ENCODE measurements at regions not wholly inside any gene's neighbourhood (a gene's known extent, or its start where the extent isn't known, plus 50 kb on each side); places are given as distances from the start of the nearest gene placed in this dataset.

GRCh38 chr4:11489453-11490083 lies 60.9 kb upstream of the HS3ST1 start:
- H3K79me2 ChIP-seq = no peaks in the 10 kb centered on the region
- no peak overlapping the region for H3K4me2 ChIP-seq (ENCODE audit: low read length)
- H3K4me3 ChIP-seq (ENCODE audit: low read depth, low read length) = no peak overlapping the region
- no peak overlapping the region for H3K27ac ChIP-seq
- H3K4me1 ChIP-seq = no peaks in the 10 kb centered on the region
- no peak overlapping the region for H3K9ac ChIP-seq
- H2AFZ ChIP-seq = no peak overlapping the region
- H3K36me3 ChIP-seq (ENCODE audit: control insufficient read depth, insufficient read depth, low read length) = no peaks in the 10 kb centered on the region
- H3K9me3 ChIP-seq (ENCODE audit: control insufficient read depth, low read length) = no peaks in the 10 kb centered on the region
- no peak for TF ChIP-seq CTCF (IDR thresholded peaks at IDR 0.05)
- no peaks in the 10 kb centered on the region for H3K27me3 ChIP-seq (ENCODE audit: control insufficient read depth, insufficient read depth, low read length)

GRCh38 chr4:11488657-11489452 lies 60.2 kb upstream of the HS3ST1 start:
- no peak overlapping the region for H3K4me3 ChIP-seq (ENCODE audit: low read depth, low read length)
- H3K4me2 ChIP-seq (ENCODE audit: low read length) = no peak overlapping the region
- H3K36me3 ChIP-seq (ENCODE audit: control insufficient read depth, insufficient read depth, low read length) = no peaks in the 10 kb centered on the region
- H3K4me1 ChIP-seq = no peaks in the 10 kb centered on the region
- H3K9ac ChIP-seq = no peak overlapping the region
- no peaks in the 10 kb centered on the region for H3K27me3 ChIP-seq (ENCODE audit: control insufficient read depth, insufficient read depth, low read length)
- no peak for TF ChIP-seq CTCF (IDR thresholded peaks at IDR 0.05)
- H3K9me3 ChIP-seq (ENCODE audit: control insufficient read depth, low read length) = no peaks in the 10 kb centered on the region
- no peaks in the 10 kb centered on the region for H3K79me2 ChIP-seq
- H3K27ac ChIP-seq = no peak overlapping the region
- H2AFZ ChIP-seq = no peak overlapping the region

- Histone ChIP-seq H3K4me1 (no peaks in the 10 kb centered on the region), H3K9ac (no peak overlapping the region), H3K4me2 (ENCODE audit: low read length) (no peak overlapping the region), H3K4me3 (ENCODE audit: low read depth, low read length) (no peak overlapping the region), H3K27ac (no peak overlapping the region), H2AFZ (no peak overlapping the region), H3K9me3 (ENCODE audit: control insufficient read depth, low read length) (no peaks in the 10 kb centered on the region), H3K79me2 (no peaks in the 10 kb centered on the region), H3K27me3 (ENCODE audit: control insufficient read depth, insufficient read depth, low read length) (no peaks in the 10 kb centered on the region), H3K36me3 (ENCODE audit: control insufficient read depth, insufficient read depth, low read length) (no peaks in the 10 kb centered on the region)
- TF ChIP-seq CTCF (IDR thresholded peaks at IDR 0.05) = no peak
These were observed 59.3 kb upstream of the HS3ST1 start for GRCh38 chr4:11487868-11488544.

GRCh38 chr4:11487139-11487538 lies 58.4 kb upstream of the HS3ST1 start:
- H3K9me3 ChIP-seq (ENCODE audit: control insufficient read depth, low read length) = no peaks in the 10 kb centered on the region
- H3K9ac ChIP-seq = no peak overlapping the region
- no peaks in the 10 kb centered on the region for H3K4me1 ChIP-seq
- no peaks in the 10 kb centered on the region for H3K36me3 ChIP-seq (ENCODE audit: control insufficient read depth, insufficient read depth, low read length)
- no peak overlapping the region for H3K27ac ChIP-seq
- no peak overlapping the region for H3K4me2 ChIP-seq (ENCODE audit: low read length)
- no peak overlapping the region for H3K4me3 ChIP-seq (ENCODE audit: low read depth, low read length)
- H3K79me2 ChIP-seq = no peaks in the 10 kb centered on the region
- H3K27me3 ChIP-seq (ENCODE audit: control insufficient read depth, insufficient read depth, low read length) = no peaks in the 10 kb centered on the region
- no peak for TF ChIP-seq CTCF (IDR thresholded peaks at IDR 0.05)
- no peak overlapping the region for H2AFZ ChIP-seq
